Bronchial epithelial cell (primary cell): ENCODE measurements at regions not wholly inside any gene's neighbourhood (a gene's known extent, or its start where the extent isn't known, plus 50 kb on each side); places are given as distances from the start of the nearest gene placed in this dataset.

Experiments
- DNase-seq: peaks from one replicate; pipeline ENCODE4 v3.0.0-alpha.2; 2010; ENCODE audit warnings: low read depth
- FAIRE-seq: peaks from 2 replicates; lab custom pipeline; 2011; peaks lifted over from hg19 to GRCh38; lab: Jason Lieb, UNC
- H3K27me3 ChIP-seq: 2 replicates; pipeline ENCODE4 v1.5.1; 2011; ENCODE audit warnings: low read length; ENCODE audit not compliant: control insufficient read depth, insufficient read depth
- H3K36me3 ChIP-seq: 2 replicates; pipeline ENCODE4 v1.5.1; 2011; ENCODE audit warnings: low read length; ENCODE audit not compliant: control insufficient read depth, insufficient read depth
- H3K4me3 ChIP-seq: 2 replicates; pipeline ENCODE4 v1.5.1; 2011; ENCODE audit warnings: mild to moderate bottlenecking, low read depth, low read length, control low read depth
- TF ChIP-seq, protein P1 (sequence below): IDR thresholded peaks from 2 replicates; pipeline ENCODE4 v1.5.1; 2011; ENCODE audit warnings: mild to moderate bottlenecking, moderate library complexity, low read length, control low read depth, inconsistent platforms; ENCODE audit not compliant: insufficient read depth, severe bottlenecking

DNA sequence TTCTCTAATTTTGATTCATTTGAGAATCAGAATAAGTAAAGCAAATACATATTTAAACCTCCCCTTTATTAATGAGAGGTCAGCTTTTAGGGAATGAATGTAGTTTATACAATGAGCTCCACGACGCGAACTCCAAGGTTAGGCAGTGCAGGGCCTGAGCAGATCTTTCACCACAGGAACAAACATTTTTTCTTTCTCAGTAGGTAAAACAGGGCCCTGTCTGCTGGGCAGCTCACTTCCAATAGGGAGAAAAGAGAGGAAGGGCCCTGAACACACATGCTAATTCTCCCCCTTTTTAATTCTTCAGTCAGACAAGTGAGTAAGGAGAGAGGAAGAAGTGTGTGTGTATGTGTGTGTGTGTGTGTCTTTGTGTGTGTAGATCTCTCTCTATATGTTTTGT, 682.4 kb upstream of the TMEFF2 start:
- FAIRE-seq, result no peak
- Histone ChIP-seq H3K4me3 (no peak overlapping the region), H3K36me3 (no peaks in the 10 kb centered on the region), H3K27me3 (no peaks in the 10 kb centered on the region)
- no peak for DNase-seq
- TF ChIP-seq, protein P1, sequence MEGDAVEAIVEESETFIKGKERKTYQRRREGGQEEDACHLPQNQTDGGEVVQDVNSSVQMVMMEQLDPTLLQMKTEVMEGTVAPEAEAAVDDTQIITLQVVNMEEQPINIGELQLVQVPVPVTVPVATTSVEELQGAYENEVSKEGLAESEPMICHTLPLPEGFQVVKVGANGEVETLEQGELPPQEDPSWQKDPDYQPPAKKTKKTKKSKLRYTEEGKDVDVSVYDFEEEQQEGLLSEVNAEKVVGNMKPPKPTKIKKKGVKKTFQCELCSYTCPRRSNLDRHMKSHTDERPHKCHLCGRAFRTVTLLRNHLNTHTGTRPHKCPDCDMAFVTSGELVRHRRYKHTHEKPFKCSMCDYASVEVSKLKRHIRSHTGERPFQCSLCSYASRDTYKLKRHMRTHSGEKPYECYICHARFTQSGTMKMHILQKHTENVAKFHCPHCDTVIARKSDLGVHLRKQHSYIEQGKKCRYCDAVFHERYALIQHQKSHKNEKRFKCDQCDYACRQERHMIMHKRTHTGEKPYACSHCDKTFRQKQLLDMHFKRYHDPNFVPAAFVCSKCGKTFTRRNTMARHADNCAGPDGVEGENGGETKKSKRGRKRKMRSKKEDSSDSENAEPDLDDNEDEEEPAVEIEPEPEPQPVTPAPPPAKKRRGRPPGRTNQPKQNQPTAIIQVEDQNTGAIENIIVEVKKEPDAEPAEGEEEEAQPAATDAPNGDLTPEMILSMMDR, result no peak

DNA sequence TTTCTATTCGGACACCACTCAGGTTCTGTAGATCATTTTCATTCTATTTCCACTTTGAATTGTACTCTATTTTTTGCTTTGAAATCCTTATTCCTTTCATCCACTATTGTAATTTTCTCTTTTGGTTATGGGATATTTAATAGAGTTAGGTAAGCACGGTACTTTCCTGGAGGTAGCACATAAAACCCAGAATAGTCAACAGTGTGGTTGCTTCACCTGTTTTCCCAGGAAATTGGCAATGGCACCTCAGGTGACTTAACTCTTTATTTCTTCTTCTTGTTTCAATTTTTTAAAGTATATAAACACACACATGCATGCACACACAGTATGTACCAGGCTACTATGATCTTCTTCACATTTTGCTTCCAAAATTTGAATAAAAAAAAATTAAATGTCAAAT, 682.0 kb upstream of the TMEFF2 start:
- no peak for DNase-seq
- H3K36me3 ChIP-seq, result no peaks in the 10 kb centered on the region
- TF ChIP-seq, protein P1, result no peak
- no peak overlapping the region for H3K4me3 ChIP-seq
- H3K27me3 ChIP-seq, result no peaks in the 10 kb centered on the region
- no peak for FAIRE-seq

DNA sequence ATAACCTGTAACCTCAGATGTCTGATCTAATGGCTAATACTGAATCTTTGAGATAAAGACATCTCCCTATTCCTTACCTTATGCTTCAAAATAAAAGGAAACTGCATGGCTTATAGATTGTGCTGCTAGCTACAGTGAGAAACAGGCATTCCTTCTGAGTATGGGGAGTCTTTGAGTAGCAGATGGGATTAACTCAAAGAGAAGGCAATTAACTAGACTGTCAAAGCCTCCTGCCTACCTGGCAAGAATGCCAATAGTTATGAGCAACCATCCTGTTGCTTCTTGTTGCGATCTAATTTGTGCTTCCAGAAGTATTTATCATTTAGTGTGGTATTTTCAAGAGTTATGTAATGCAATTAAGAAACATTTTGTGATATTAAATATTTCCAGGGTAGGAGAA, 660.0 kb upstream of the TMEFF2 start:
- Histone ChIP-seq H3K4me3 (no peak overlapping the region), H3K36me3 (no peaks in the 10 kb centered on the region), H3K27me3 (no peaks in the 10 kb centered on the region)
- no peak for FAIRE-seq
- no peak for DNase-seq
- TF ChIP-seq, protein P1, result no peak

DNA sequence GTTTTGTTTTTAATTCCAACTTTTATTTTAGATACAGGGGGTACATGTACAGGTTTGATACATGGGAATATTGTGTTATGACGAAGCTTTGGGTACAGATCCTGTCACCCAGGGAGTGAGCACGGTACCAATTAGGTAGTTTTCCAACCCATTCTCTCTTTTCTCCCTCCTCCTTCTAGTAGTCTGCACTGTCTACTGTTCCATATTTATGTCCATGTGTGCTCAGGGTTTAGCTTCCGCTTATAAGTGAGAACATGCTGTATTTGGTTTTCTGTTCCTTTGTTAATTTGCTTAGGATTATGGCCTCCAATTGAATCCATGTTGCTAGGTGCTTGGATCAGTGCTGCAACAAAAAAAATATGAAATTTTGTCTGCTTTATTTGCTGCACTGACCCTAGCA, 659.3 kb upstream of the TMEFF2 start:
- H3K27me3 ChIP-seq, result no peaks in the 10 kb centered on the region
- TF ChIP-seq, protein P1, result no peak
- no peak overlapping the region for H3K4me3 ChIP-seq
- H3K36me3 ChIP-seq, result no peaks in the 10 kb centered on the region
- no peak for DNase-seq
- no peak for FAIRE-seq

DNA sequence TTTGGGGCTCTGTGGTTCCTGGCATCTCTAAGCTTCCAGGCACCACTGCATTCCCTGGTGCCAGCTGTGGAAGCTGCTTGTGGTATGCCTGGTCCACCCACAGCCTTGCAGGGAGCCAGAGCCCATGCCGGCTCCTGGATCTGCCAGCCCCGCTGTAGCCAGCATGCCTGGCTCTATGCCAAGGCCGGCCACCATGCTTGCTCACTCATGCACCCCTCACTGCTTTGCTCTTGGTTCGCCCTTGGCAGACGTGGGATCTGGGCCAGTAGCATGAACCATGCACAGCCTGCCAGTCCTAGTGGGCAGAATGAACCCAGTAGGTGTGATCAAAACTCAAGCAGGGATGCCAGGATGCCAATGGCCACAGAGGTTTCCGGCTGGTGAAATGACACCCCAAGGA, 634.2 kb upstream of the TMEFF2 start:
- Histone ChIP-seq H3K4me3 (no peak overlapping the region), H3K36me3 (no peaks in the 10 kb centered on the region), H3K27me3 (no peaks in the 10 kb centered on the region)
- FAIRE-seq (no peak), DNase-seq (no peak)
- TF ChIP-seq, protein P1, result no peak

DNA sequence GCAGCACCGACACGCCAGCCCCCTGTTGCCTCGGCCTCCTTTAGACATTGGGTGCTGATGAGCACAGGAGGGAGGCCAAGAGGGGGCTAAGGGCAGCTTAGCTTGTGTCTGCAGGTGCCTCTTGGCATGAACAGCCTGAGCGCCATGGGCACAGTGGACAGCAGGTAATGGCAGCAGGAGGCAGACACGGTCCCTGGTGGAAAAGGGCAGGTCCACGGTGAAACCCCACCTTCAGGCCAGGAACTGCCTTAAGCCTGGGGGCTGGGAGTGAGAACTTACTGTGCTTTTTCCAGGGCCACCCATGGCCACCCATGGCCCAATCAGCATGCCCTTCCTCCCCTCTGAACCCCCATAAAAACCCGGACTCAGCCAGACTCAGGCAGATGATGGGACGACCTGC, 633.4 kb upstream of the TMEFF2 start:
- Histone ChIP-seq H3K27me3 (no peaks in the 10 kb centered on the region), H3K4me3 (no peak overlapping the region), H3K36me3 (no peaks in the 10 kb centered on the region)
- FAIRE-seq (no peak), DNase-seq (no peak)
- TF ChIP-seq, protein P1, result no peak
